ENCODE measurements at regions not wholly inside any gene's neighbourhood (a gene's known extent, or its start where the extent isn't known, plus 50 kb on each side); places are given as distances from the start of the nearest gene placed in this dataset.

DNA sequence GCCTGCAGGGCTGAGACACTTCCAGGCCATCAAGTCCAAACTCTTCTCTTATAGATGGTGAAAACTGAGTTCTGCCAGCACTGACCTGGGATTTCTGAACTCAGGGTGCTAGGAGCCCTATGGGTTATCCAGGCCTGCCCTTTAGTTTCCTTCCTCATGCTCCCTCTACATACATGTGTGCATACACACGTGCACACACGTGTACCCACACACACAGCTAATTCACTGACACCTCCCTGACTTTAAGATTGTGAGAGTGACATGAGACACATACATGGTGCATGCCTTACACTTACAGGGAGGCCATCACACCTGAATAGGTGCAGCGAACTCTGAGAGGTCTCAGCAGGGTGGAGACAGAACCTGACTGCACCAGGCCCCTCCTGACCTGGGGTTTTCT lies 267.4 kb downstream of the CYP26B1 start:
- H3K27ac Mint-ChIP-seq, result no peak overlapping the region
- no peaks in the 10 kb centered on the region for H3K36me3 Mint-ChIP-seq (ENCODE audit: low read depth)
- TF ChIP-seq, protein P1, sequence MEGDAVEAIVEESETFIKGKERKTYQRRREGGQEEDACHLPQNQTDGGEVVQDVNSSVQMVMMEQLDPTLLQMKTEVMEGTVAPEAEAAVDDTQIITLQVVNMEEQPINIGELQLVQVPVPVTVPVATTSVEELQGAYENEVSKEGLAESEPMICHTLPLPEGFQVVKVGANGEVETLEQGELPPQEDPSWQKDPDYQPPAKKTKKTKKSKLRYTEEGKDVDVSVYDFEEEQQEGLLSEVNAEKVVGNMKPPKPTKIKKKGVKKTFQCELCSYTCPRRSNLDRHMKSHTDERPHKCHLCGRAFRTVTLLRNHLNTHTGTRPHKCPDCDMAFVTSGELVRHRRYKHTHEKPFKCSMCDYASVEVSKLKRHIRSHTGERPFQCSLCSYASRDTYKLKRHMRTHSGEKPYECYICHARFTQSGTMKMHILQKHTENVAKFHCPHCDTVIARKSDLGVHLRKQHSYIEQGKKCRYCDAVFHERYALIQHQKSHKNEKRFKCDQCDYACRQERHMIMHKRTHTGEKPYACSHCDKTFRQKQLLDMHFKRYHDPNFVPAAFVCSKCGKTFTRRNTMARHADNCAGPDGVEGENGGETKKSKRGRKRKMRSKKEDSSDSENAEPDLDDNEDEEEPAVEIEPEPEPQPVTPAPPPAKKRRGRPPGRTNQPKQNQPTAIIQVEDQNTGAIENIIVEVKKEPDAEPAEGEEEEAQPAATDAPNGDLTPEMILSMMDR (IDR thresholded peaks at IDR 0.05), result no peak
- peaks cover 35% of the 10 kb centered on the region for H3K4me1 Mint-ChIP-seq
- peaks cover 28% of the 10 kb centered on the region for H3K27me3 Mint-ChIP-seq (ENCODE audit: low read depth, poor library complexity)
- DNase-seq, result no peak
- no peaks in the 10 kb centered on the region for H3K9me3 Mint-ChIP-seq
- no peak overlapping the region for H3K4me3 Mint-ChIP-seq

DNA sequence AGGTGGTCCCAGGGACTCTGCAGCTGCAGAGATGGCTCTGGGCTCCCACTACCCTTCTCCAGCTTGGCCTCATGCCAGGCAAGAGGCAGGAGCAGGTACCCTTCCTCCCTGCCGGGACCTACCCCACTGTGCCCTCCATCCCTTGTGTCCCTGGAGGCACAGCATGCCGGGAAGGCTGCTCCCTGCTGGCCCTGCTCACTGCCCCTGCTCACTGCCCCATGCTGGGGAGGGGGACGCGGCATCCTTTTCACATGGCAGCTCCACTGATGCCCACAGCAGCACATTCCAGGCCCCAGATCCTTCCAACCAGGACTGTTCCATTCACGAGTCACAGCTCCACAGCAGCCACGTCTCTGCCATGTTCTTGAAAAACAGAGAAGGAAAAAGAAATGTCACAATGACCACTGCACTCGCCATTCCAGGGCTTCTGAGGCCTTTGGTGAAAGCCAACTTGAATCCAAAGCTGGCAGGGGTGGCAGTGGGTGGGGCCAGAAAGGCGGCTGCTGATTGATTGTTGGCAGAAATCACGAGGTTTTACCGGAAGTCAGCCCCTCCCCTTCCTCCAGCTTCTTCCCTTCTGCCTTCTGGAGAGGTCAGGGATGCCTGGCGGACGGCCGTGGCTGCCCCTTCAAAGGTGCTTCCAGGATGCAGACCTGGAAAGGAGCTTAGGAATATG lies 268.0 kb downstream of the CYP26B1 start:
- Mint-ChIP-seq H3K9me3 (no peaks in the 10 kb centered on the region), H3K4me3 (no peak overlapping the region), H3K27ac (no peak overlapping the region), H3K36me3 (ENCODE audit: low read depth) (no peaks in the 10 kb centered on the region), H3K27me3 (ENCODE audit: low read depth, poor library complexity) (peaks cover 24% of the 10 kb centered on the region), H3K4me1 (peaks cover 35% of the 10 kb centered on the region)
- DNase-seq, result no peak
- TF ChIP-seq, protein P1 (IDR thresholded peaks at IDR 0.05), result no peak

DNA sequence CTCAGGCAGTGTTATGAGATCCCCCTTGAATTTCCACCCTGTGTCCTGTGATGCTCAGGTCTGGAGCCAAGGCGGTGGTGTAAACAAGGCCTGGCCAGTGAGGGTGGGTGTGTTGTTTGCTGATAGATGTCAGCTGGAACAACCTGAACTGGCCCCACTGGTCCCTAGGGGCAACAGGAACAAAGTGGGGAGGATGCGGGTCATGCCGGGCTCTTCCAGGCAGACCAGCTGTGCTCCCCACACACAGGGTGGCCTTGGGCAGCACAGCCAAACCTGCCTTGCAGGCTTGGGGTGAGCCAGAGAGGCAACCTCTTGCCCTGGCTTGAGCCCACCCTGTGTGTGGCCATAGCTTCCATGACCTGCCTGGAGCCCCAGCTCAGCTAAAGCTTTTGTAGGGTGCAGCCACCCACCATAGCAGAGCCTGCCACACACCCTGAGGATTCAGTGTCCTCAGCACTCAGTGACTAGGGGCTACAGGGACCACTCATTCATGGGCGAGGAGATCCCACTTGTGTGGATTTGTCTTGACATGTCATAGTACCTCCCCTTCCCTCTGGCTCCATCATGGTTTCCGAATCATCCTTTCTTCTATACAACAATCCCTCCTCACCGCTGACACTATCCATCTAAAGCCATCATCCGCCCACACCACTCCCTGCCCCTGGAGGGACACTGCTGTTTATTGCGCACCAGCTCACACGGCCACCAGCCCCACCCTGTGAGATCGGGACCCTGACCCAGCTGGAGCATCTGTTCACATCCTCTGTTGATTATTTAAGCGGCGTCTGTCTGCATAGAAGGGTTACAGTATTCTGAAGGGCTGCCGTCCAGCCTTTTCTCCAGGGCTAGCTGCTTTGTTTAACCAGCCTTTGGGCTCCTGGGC lies 268.8 kb downstream of the CYP26B1 start:
- TF ChIP-seq, protein P1 (IDR thresholded peaks at IDR 0.05), result no peak
- H3K27me3 Mint-ChIP-seq (ENCODE audit: low read depth, poor library complexity), result peaks cover 19% of the 10 kb centered on the region
- no peak overlapping the region for H3K27ac Mint-ChIP-seq
- peaks cover 35% of the 10 kb centered on the region for H3K4me1 Mint-ChIP-seq
- H3K4me3 Mint-ChIP-seq, result no peak overlapping the region
- H3K9me3 Mint-ChIP-seq, result no peaks in the 10 kb centered on the region
- DNase-seq, result no peak
- no peaks in the 10 kb centered on the region for H3K36me3 Mint-ChIP-seq (ENCODE audit: low read depth)

DNA sequence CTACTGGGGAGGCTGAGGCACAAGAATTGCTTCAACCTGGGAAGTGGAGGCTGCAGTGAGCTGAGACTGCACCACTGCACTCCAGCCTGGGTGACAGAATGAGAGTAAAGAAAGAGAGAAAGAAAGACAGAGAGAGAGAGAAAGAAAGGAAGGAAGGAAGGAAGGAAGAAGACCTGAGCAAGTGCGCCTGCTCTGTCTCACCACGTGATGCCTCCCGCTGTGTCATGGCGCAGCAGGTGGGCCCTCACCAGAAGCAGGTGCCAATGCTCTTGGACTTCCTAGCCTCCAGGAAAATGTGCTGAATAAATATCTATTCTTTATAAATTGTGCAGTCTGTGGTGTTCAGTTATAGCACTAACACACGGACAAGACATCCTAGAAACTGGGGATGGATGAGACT lies 270.0 kb downstream of the CYP26B1 start:
- Mint-ChIP-seq H3K4me3 (no peak overlapping the region), H3K4me1 (peaks cover 27% of the 10 kb centered on the region), H3K36me3 (ENCODE audit: low read depth) (no peaks in the 10 kb centered on the region), H3K9me3 (no peaks in the 10 kb centered on the region), H3K27me3 (ENCODE audit: low read depth, poor library complexity) (peaks cover 19% of the 10 kb centered on the region), H3K27ac (no peak overlapping the region)
- TF ChIP-seq, protein P1 (IDR thresholded peaks at IDR 0.05), result no peak
- DNase-seq, result no peak

DNA sequence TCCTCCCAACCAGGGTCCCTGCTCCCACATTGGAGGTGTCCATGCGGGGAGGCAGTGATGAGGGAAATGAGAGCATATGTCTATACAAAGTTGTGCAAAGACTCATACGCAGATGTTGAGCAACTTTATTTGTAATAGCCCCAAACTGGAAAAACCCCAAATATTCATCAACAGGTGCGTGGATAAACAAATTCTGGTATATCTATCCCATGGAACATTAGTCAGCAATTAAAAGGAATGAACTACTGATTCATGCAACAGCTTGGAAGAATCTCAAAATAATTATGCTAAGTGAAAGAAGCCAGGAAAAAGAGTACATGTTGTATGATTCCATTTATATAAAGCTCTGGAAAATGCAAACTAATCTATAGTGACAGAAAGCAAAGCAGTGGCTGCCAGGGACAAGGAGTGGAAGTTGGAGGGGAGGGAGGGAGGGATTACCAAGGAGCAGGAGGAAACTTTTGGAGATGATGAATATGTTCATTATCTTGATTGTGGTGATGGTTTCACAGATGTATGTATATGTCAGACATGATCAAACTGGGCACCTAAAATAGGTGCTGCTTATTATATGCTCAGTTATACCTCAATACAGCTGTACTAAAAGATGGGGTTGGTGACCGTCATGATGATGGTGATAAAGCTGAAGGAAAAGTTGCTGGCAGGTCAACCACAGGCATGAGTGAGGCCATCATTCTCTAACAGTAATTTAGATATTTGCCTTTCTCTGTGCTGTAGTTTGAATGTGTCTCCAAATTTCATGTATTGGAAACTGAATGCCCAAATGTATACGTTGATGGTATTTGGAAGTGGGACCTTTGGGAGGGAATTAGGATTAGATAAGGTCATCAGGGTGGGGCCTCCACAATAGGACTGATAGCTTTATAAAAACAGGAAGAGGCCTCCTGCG lies 270.9 kb downstream of the CYP26B1 start:
- H3K36me3 Mint-ChIP-seq (ENCODE audit: low read depth), result no peaks in the 10 kb centered on the region
- H3K27ac Mint-ChIP-seq, result no peak overlapping the region
- no peak overlapping the region for H3K4me3 Mint-ChIP-seq
- H3K27me3 Mint-ChIP-seq (ENCODE audit: low read depth, poor library complexity), result peaks cover 19% of the 10 kb centered on the region
- no peak for DNase-seq
- TF ChIP-seq, protein P1 (IDR thresholded peaks at IDR 0.05), result no peak
- H3K4me1 Mint-ChIP-seq, result peaks cover 21% of the 10 kb centered on the region
- H3K9me3 Mint-ChIP-seq, result no peaks in the 10 kb centered on the region

Measured in nephron progenitor cell (in vitro differentiated cells).